MG63 (cell line): ENCODE measurements at regions not wholly inside any gene's neighbourhood (a gene's known extent, or its start where the extent isn't known, plus 50 kb on each side); places are given as distances from the start of the nearest gene placed in this dataset.

Experiments
- DNase-seq: peaks from one replicate; pipeline ENCODE4 v3.0.0-alpha.2; 2020
- H3K27me3 ChIP-seq: fragments of 250-450 bp; sonication (Bioruptor Pico); 2 replicates; pipeline ENCODE4 v1.5.1; 2020; ENCODE audit warnings: mild to moderate bottlenecking, moderate library complexity
- H3K36me3 ChIP-seq: fragments of 250-450 bp; sonication (Bioruptor Pico); 2 replicates; pipeline ENCODE4 v1.5.1; 2020; ENCODE audit warnings: mild to moderate bottlenecking, moderate library complexity
- H3K4me3 ChIP-seq: fragments of 250-450 bp; sonication (Bioruptor Pico); 2 replicates; pipeline ENCODE4 v1.5.1; 2020; ENCODE audit warnings: mild to moderate bottlenecking, moderate library complexity
- H3K9me3 ChIP-seq: fragments of 250-450 bp; sonication (Bioruptor Pico); 2 replicates; pipeline ENCODE4 v1.5.1; 2020; ENCODE audit warnings: mild to moderate bottlenecking, moderate library complexity

DNA sequence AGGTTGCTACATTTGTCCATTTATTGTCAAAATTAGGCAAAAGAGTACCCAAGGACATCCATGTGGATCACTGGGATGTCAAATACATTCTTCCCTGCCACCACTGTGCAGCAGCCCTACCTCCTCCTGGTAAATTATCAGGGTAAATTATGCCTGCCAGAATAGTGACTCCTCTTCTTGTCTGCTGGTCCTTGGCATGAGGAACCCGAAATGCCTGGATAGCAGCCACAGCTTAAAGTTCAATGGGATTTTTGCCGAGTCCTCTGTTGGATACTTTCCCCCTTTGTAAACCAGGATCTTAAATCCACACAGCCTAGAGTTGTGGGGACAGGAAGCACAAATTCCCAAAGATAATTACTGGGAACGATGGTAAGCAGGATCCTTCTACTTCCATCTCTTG, 173.3 kb downstream of the RFX6 start:
- H3K4me3 ChIP-seq: no peak overlapping the region
- no peaks in the 10 kb centered on the region for H3K36me3 ChIP-seq
- peak; percentile 49 for DNase-seq
- H3K27me3 ChIP-seq: no peaks in the 10 kb centered on the region
- peaks cover 2% of the 10 kb centered on the region for H3K9me3 ChIP-seq

DNA sequence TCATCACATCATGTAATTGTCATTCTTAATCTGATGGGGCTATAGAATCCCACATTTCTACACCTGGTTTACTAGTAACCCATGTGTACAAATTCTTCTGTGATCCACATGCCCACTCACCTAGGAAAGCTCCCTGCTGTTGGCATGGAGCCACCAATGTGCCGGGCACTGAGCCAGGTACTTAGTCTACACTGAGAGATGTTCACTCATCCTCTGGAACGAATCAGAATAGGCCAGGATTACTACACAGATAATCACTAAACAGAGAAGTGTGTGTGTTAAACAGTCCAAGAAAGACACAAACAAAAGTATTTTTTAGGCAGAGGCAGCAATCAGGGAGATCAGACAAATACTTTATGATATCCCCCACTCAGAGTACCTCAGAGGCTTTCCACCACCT, 193.2 kb upstream of the VGLL2 start:
- Histone ChIP-seq H3K4me3 (no peak overlapping the region), H3K9me3 (no peaks in the 10 kb centered on the region), H3K27me3 (no peaks in the 10 kb centered on the region), H3K36me3 (no peaks in the 10 kb centered on the region)
- DNase-seq: peak; percentile 42

GRCh38 chr6:117072781-117073180, 192.6 kb upstream of the VGLL2 start:
- Histone ChIP-seq H3K36me3 (no peaks in the 10 kb centered on the region), H3K27me3 (no peaks in the 10 kb centered on the region), H3K9me3 (no peaks in the 10 kb centered on the region), H3K4me3 (no peak overlapping the region)
- DNase-seq: no peak

GRCh38 chr6:117074672-117075071, 190.7 kb upstream of the VGLL2 start:
- H3K36me3 ChIP-seq: no peaks in the 10 kb centered on the region
- no peak for DNase-seq
- H3K9me3 ChIP-seq: no peaks in the 10 kb centered on the region
- H3K4me3 ChIP-seq: no peak overlapping the region
- no peaks in the 10 kb centered on the region for H3K27me3 ChIP-seq

GRCh38 chr6:117075218-117075617, 190.1 kb upstream of the VGLL2 start:
- H3K36me3 ChIP-seq: no peaks in the 10 kb centered on the region

DNA sequence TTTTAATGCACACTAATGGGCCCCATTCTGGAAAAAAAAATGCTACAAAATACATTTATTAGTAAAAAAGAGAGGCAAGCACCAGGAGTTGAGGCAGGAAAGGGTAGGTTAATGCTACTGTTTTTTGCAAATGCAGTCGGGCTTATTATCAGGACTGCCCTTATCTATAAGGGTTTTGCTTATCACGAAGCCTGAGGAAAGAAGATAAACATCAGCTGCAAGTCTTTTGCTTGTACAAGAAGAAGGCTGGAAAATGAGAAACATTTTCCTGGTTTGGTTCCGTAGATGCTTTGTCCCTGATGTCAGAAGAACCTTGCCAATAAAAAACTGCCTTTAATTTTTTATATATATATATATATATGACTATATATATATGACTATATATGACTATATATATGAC, 189.3 kb upstream of the VGLL2 start:
- no peak for DNase-seq
- Histone ChIP-seq H3K9me3 (no peaks in the 10 kb centered on the region), H3K27me3 (no peaks in the 10 kb centered on the region), H3K36me3 (no peaks in the 10 kb centered on the region), H3K4me3 (no peak overlapping the region)

More at GRCh38 chr6:117075218-117075617, 190.1 kb upstream of the VGLL2 start:
- Histone ChIP-seq H3K27me3 (no peaks in the 10 kb centered on the region), H3K4me3 (no peak overlapping the region), H3K9me3 (no peaks in the 10 kb centered on the region)
- DNase-seq: no peak

GRCh38 chr6:117077300-117077699, 188.1 kb upstream of the VGLL2 start:
- Histone ChIP-seq H3K9me3 (no peaks in the 10 kb centered on the region), H3K27me3 (no peaks in the 10 kb centered on the region), H3K4me3 (no peak overlapping the region), H3K36me3 (no peaks in the 10 kb centered on the region)
- DNase-seq: no peak

DNA sequence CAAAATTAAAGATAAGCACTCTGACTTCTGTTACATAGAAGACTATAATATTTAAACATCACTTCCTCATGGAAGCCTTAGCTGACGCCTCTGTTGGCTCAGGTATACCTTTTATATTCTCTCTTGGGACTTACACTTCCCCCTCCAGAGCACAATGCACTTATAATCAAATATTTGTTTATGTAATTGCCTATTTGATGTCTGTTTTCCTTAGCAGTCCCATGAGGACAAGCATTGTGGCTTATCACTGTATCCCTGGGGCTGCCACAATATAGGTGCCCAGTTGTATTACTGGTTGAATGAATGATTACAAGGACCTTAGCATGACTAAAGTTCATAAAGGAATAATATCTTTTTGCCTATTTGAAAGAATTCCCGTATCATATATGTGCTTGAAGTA, 186.7 kb upstream of the VGLL2 start:
- H3K4me3 ChIP-seq: no peak overlapping the region
- no peaks in the 10 kb centered on the region for H3K9me3 ChIP-seq
- no peak for DNase-seq
- H3K36me3 ChIP-seq: no peaks in the 10 kb centered on the region
- H3K27me3 ChIP-seq: no peaks in the 10 kb centered on the region

- Histone ChIP-seq H3K4me3 (no peak overlapping the region), H3K36me3 (no peaks in the 10 kb centered on the region), H3K9me3 (no peaks in the 10 kb centered on the region), H3K27me3 (no peaks in the 10 kb centered on the region)
- DNase-seq: no peak
Measured at GRCh38 chr6:117079951-117080350, 185.4 kb upstream of the VGLL2 start.

GRCh38 chr6:117089604-117090003, 175.8 kb upstream of the VGLL2 start:
- Histone ChIP-seq H3K9me3 (no peaks in the 10 kb centered on the region), H3K36me3 (no peaks in the 10 kb centered on the region), H3K27me3 (no peaks in the 10 kb centered on the region), H3K4me3 (no peak overlapping the region)
- no peak for DNase-seq

DNA sequence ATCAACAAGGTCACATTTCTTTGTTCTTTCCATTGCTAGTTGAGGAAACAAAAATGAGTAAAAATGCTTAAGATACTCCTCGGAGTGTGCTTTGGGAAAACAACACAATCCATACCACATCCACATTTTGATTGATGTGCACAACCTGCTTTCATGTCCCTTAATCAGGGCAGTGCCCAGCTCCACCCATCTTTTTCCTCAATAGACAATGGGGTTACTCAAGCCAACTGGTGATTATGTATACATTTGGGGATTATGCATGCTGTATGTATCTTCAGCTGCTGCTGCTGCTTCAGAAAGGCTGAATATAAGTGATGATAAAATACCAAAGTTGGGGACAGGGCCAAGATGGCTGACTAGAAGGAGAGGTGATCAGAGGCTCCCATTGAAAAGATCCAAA, 155.2 kb upstream of the VGLL2 start:
- H3K9me3 ChIP-seq: no peaks in the 10 kb centered on the region
- DNase-seq: no peak
- no peaks in the 10 kb centered on the region for H3K27me3 ChIP-seq
- H3K36me3 ChIP-seq: no peaks in the 10 kb centered on the region
- no peak overlapping the region for H3K4me3 ChIP-seq

DNA sequence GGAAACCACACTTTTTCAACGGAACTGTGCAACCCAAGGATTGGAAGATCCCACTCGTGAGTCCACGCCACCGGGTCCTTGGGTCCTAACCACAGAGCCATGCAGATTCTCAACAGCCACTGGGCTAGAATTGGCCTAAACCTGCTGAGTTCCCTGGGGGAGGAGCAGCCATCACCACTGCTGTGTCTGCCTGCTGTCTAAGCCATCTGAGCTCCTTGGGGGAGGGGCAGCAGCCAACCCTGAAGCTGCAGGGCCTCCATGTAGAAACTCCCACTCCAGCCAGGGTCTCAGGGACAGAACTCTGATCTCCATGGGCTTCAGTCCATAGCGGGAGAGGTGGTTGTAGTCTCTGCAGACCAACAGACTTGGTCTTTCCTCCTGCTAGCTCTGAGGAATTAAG, 154.6 kb upstream of the VGLL2 start:
- no peaks in the 10 kb centered on the region for H3K36me3 ChIP-seq
- no peak for DNase-seq

DNA sequence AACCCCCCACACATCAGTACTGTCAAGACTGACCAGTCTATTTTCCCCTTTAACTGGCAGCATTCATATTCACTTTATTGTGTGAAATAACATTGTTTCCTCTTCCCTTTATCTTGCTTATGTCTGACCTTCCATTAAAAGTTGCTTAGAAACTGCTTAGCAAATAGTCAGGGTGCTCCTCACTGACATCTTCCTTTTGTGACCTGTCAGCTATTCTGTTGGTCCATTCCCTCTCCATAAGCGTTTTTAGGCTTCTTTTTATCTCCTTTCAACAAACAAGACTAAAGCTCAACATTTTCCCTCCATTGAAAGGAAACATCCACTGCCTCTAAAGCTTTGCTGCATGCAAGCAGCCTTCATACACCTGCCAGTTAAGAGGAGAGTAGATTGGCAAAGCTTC, 147.7 kb upstream of the VGLL2 start:
- Histone ChIP-seq H3K9me3 (no peaks in the 10 kb centered on the region), H3K36me3 (no peaks in the 10 kb centered on the region), H3K27me3 (no peaks in the 10 kb centered on the region), H3K4me3 (no peak overlapping the region)
- DNase-seq: no peak

More for the DNA sequence above, 154.6 kb upstream of the VGLL2 start:
- Histone ChIP-seq H3K9me3 (no peaks in the 10 kb centered on the region), H3K4me3 (no peak overlapping the region), H3K27me3 (no peaks in the 10 kb centered on the region)

GRCh38 chr6:117118490-117118889, 146.9 kb upstream of the VGLL2 start:
- H3K9me3 ChIP-seq: no peaks in the 10 kb centered on the region
- H3K4me3 ChIP-seq: no peak overlapping the region
- no peak for DNase-seq
- H3K27me3 ChIP-seq: no peaks in the 10 kb centered on the region
- H3K36me3 ChIP-seq: no peaks in the 10 kb centered on the region

GRCh38 chr6:117126213-117126612, 139.1 kb upstream of the VGLL2 start:
- no peaks in the 10 kb centered on the region for H3K27me3 ChIP-seq
- DNase-seq: no peak
- no peaks in the 10 kb centered on the region for H3K36me3 ChIP-seq
- H3K4me3 ChIP-seq: no peak overlapping the region
- no peaks in the 10 kb centered on the region for H3K9me3 ChIP-seq

DNA sequence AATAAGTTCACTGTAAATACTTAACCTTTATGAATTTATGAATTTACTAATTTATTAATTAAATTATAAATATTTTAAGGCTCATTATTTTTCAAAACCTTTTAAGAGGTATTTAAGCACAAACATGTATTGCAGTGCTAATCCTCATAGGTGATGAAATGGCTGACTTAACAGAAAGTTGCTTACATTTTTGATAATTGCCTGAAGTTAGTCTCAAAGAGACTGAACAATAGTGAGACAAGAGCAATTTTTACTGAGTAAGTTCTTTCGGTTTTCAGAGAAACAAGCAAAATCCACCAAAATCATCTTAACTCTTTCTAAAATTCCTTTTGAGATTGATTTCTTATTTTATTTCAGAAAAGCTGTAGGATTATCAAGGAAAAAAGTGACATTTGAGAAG, 137.3 kb upstream of the VGLL2 start:
- Histone ChIP-seq H3K9me3 (no peaks in the 10 kb centered on the region), H3K4me3 (no peak overlapping the region), H3K36me3 (no peaks in the 10 kb centered on the region), H3K27me3 (no peaks in the 10 kb centered on the region)
- no peak for DNase-seq

DNA sequence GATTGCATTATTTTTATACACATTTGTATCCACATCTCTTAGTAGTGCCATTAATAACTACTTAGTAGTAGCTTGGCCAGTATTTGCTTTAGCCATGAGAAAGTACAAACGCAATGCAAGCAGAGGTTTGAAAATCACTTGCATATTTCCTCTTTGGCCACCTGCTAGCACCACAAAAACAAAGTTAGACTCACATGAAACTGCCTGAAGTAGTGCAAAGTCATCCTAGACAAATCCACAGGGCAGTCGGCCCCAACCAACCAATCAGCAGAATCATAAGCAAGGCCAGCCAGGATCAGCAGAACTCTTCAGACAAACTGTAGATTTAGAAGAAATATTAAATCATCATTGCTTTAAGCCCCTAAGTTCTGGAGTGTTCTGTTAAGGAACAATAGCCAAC, 135.2 kb upstream of the VGLL2 start:
- no peak for DNase-seq
- H3K9me3 ChIP-seq: no peaks in the 10 kb centered on the region

GRCh38 chr6:117136702-117137101, 128.7 kb upstream of the VGLL2 start:
- no peaks in the 10 kb centered on the region for H3K36me3 ChIP-seq
- no peaks in the 10 kb centered on the region for H3K9me3 ChIP-seq
- H3K4me3 ChIP-seq: no peak overlapping the region
- DNase-seq: no peak
- H3K27me3 ChIP-seq: no peaks in the 10 kb centered on the region

More for the DNA sequence above, 135.2 kb upstream of the VGLL2 start:
- no peaks in the 10 kb centered on the region for H3K36me3 ChIP-seq
- no peaks in the 10 kb centered on the region for H3K27me3 ChIP-seq
- H3K4me3 ChIP-seq: no peak overlapping the region

GRCh38 chr6:117137711-117138110, 127.6 kb upstream of the VGLL2 start:
- DNase-seq: no peak
- Histone ChIP-seq H3K9me3 (no peaks in the 10 kb centered on the region), H3K27me3 (no peaks in the 10 kb centered on the region), H3K4me3 (no peak overlapping the region), H3K36me3 (no peaks in the 10 kb centered on the region)
